Liver (tissue), 7 donors: ENCODE measurements at regions not wholly inside any gene's neighbourhood (a gene's known extent, or its start where the extent isn't known, plus 50 kb on each side); places are given as distances from the start of the nearest gene placed in this dataset.

ENCODE experiments used
- DNase-seq: peaks from one replicate; pipeline ENCODE4 v3.0.0-alpha.2; 2017; ENCODE audit warnings: low spot score
- H3K27ac ChIP-seq, 2 donors: one replicate each; pipeline ENCODE4 v1.7.0; 2013; ENCODE audit warnings: inconsistent platforms in 2 of 2, low read length in 2 of 2, control low read depth in 1 of 2, low read depth in 1 of 2, mild to moderate bottlenecking in 1 of 2
- H3K27me3 ChIP-seq, 4 donors: one replicate each; pipeline versions ENCODE4 v1.6.1 to v1.7.0; 2013; ENCODE audit warnings: low read length in 3 of 4, inconsistent platforms in 1 of 4, mild to moderate bottlenecking in 1 of 4, moderate library complexity in 1 of 4; ENCODE audit not compliant: control insufficient read depth in 4 of 4, insufficient read depth in 4 of 4
- H3K36me3 ChIP-seq, 4 donors: one replicate each; pipeline versions ENCODE4 v1.6.1 to v1.7.0; 2013; ENCODE audit warnings: low read length in 3 of 4, mild to moderate bottlenecking in 3 of 4, low read depth in 1 of 4, moderate library complexity in 1 of 4; ENCODE audit not compliant: control insufficient read depth in 4 of 4, insufficient read depth in 3 of 4
- H3K4me1 ChIP-seq, 4 donors: one replicate each; pipeline versions ENCODE4 v1.6.1 to v1.7.0; 2013; ENCODE audit warnings: low read length in 3 of 4, mild to moderate bottlenecking in 3 of 4, moderate library complexity in 1 of 4; ENCODE audit not compliant: control insufficient read depth in 4 of 4, insufficient read depth in 4 of 4
- H3K4me3 ChIP-seq, 3 donors: one replicate each; pipeline versions ENCODE4 v1.6.1 to v1.7.0; 2013; ENCODE audit warnings: low read length in 3 of 3, control low read depth in 1 of 3, low read depth in 1 of 3, mild to moderate bottlenecking in 1 of 3
- H3K9ac ChIP-seq, 2 donors: one replicate each; pipeline ENCODE4 v1.7.0; 2013; ENCODE audit warnings: low read length in 2 of 2, mild to moderate bottlenecking in 2 of 2, moderate library complexity in 2 of 2, control low read depth in 1 of 2, low read depth in 1 of 2
- H3K9me3 ChIP-seq, 4 donors: one replicate each; pipeline versions ENCODE4 v1.6.1 to v1.7.0; 2013; ENCODE audit warnings: low read length in 3 of 4; ENCODE audit not compliant: control insufficient read depth in 4 of 4
- ATF3 ChIP-seq: IDR thresholded peaks from 2 replicates; pipeline ENCODE4 v1.6.1; 2016; ENCODE audit warnings: antibody characterized with exemption
- FOXA2 ChIP-seq: IDR thresholded peaks from 2 replicates; pipeline ENCODE4 v1.6.1; 2016; ENCODE audit warnings: antibody characterized with exemption
- GABPA ChIP-seq, 2 donors: IDR thresholded peaks in 1 of 2; conservative IDR thresholded peaks in 1 of 2; 2 replicates each; pipeline ENCODE4 v1.6.1; 2016; ENCODE audit warnings: antibody characterized with exemption in 2 of 2, mild to moderate bottlenecking in 1 of 2, moderate library complexity in 1 of 2
- HNF4G ChIP-seq: IDR thresholded peaks from 2 replicates; pipeline ENCODE4 v1.6.1; 2016; ENCODE audit warnings: antibody characterized with exemption
- NR2F2 ChIP-seq: IDR thresholded peaks from 2 replicates; pipeline ENCODE4 v1.6.1; 2016; ENCODE audit warnings: antibody characterized with exemption
- RAD21 ChIP-seq, 2 donors: IDR thresholded peaks; 2 replicates each; pipeline ENCODE4 v1.6.1; 2016; ENCODE audit warnings: antibody characterized with exemption in 2 of 2, mild to moderate bottlenecking in 2 of 2
- RXRA ChIP-seq, 2 donors: IDR thresholded peaks; 2 replicates each; pipeline ENCODE4 v1.6.1; 2017 to 2018; ENCODE audit warnings: antibody characterized with exemption in 2 of 2, mild to moderate bottlenecking in 1 of 2
- SP1 ChIP-seq: IDR thresholded peaks from 2 replicates; pipeline ENCODE4 v1.6.1; 2018; ENCODE audit warnings: antibody characterized with exemption, mild to moderate bottlenecking
- TAF1 ChIP-seq: conservative IDR thresholded peaks from 2 replicates; pipeline ENCODE4 v1.6.1; 2016; ENCODE audit warnings: antibody characterized with exemption, mild to moderate bottlenecking
- WGBS: extraction: QIAGEN DNeasy Blood & Tissue Kit; methylation state at CpG from one replicate; pipeline ENCODE4 v1.1.7; 2013; 5-methylcytosine and 5-hydroxymethylcytosine counted together
- TF ChIP-seq, protein P1 (sequence below): IDR thresholded peaks from 2 replicates; pipeline ENCODE4 v1.6.1; 2016; ENCODE audit warnings: antibody characterized with exemption, mild to moderate bottlenecking
- TF ChIP-seq, protein P2 (sequence below): IDR thresholded peaks from 2 replicates; pipeline ENCODE4 v1.6.1; 2016; ENCODE audit warnings: antibody characterized with exemption
- donor health status: healthy.
- donor health status: healthy.
- donor health status: healthy.
- donor health status: healthy.

DNA sequence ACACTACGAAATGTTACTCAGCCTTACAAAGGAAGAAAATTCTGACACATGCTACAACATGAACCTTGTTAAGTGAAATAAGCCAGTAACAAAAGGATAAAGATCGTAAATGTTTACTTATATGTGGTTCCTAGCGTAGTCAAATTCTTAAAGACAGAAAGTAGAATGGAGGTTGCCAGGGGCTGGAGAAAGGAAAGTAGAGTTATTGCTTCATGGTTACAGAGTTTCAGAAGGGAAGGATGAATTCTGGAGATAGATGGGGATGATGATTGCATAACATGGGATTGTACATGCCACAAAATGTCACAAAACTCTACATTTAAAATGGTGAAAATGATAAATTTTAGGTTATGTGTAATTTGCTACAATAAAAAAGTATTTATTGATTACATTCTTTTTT lies 103.8 kb downstream of the CHD9NB start (continued):
- TF ChIP-seq, protein P1, sequence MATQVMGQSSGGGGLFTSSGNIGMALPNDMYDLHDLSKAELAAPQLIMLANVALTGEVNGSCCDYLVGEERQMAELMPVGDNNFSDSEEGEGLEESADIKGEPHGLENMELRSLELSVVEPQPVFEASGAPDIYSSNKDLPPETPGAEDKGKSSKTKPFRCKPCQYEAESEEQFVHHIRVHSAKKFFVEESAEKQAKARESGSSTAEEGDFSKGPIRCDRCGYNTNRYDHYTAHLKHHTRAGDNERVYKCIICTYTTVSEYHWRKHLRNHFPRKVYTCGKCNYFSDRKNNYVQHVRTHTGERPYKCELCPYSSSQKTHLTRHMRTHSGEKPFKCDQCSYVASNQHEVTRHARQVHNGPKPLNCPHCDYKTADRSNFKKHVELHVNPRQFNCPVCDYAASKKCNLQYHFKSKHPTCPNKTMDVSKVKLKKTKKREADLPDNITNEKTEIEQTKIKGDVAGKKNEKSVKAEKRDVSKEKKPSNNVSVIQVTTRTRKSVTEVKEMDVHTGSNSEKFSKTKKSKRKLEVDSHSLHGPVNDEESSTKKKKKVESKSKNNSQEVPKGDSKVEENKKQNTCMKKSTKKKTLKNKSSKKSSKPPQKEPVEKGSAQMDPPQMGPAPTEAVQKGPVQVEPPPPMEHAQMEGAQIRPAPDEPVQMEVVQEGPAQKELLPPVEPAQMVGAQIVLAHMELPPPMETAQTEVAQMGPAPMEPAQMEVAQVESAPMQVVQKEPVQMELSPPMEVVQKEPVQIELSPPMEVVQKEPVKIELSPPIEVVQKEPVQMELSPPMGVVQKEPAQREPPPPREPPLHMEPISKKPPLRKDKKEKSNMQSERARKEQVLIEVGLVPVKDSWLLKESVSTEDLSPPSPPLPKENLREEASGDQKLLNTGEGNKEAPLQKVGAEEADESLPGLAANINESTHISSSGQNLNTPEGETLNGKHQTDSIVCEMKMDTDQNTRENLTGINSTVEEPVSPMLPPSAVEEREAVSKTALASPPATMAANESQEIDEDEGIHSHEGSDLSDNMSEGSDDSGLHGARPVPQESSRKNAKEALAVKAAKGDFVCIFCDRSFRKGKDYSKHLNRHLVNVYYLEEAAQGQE = no peak
- no peak for TF ChIP-seq RAD21 (IDR thresholded peaks at IDR 0.05)
- TF ChIP-seq, protein P2, sequence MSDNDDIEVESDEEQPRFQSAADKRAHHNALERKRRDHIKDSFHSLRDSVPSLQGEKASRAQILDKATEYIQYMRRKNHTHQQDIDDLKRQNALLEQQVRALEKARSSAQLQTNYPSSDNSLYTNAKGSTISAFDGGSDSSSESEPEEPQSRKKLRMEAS = no peak
- no peak for TF ChIP-seq ATF3
- no peak for TF ChIP-seq FOXA2
- no peak for TF ChIP-seq TAF1

DNA sequence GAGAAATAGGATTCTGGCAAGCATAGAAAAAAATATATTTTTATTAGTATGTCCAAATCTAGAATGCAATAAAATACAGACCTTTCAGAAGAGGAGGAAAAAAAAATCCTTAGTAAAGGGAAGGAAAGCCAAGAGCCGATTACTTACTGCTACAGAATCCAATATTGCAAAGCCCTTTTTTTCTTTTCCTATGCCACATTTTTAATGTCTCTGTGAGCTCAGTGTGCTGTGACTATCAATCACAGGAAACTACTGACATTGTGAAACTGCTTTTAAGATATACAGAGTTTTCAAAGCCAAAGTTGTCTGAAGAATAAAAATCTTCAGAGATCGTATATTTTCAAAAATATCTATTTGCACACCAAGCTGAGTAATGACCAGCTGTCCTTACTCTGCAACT lies 120.4 kb downstream of the CHD9NB start:
- DNase-seq = no peak
- no peak overlapping the region for H3K9ac ChIP-seq
- H3K4me3 ChIP-seq = no peak overlapping the region
- no peak overlapping the region for H3K27ac ChIP-seq
- H3K27me3 ChIP-seq = no peaks in the 10 kb centered on the region
- no peaks in the 10 kb centered on the region for H3K4me1 ChIP-seq
- H3K9me3 ChIP-seq = peaks cover 0 to 1% (median 0%) of the 10 kb centered on the region in 4 donors
- H3K36me3 ChIP-seq = no peaks in the 10 kb centered on the region
- TF ChIP-seq, protein P2 = no peak
- no peak for TF ChIP-seq ATF3
- no peak for TF ChIP-seq NR2F2
- TF ChIP-seq GABPA (IDR thresholded peaks at IDR 0.05 in 1 of 2, conservative IDR thresholded peaks at IDR 0.05 in 1 of 2) = no peak
- TF ChIP-seq RXRA (IDR thresholded peaks at IDR 0.05) = no peak
- no peak for TF ChIP-seq SP1
- TF ChIP-seq, protein P1 = no peak
- TF ChIP-seq HNF4G = no peak
- 83% methylated on average over 2 of the region's 2 CpGs for WGBS
